ENCODE measurements at regions not wholly inside any gene's neighbourhood (a gene's known extent, or its start where the extent isn't known, plus 50 kb on each side); places are given as distances from the start of the nearest gene placed in this dataset.
A peak's percentile ranks its signal among the peaks of the same experiment; 100 is the strongest.

GRCh38 chr6:22690446-22690845 lies 121.1 kb downstream of the HDGFL1 start:
- Histone ChIP-seq H3K27me3 (ENCODE audit: insufficient read depth, low read length) (no peaks in the 10 kb centered on the region), H4K5ac (ENCODE audit: insufficient read length, low read depth, low read length) (no peak overlapping the region), H3K4me1 (ENCODE audit: insufficient read depth, low read length) (no peaks in the 10 kb centered on the region), H4K8ac (replicated peaks; ENCODE audit: insufficient read length, low read depth, low read length) (no peak overlapping the region), H3K4ac (ENCODE audit: low read depth, low read length) (no peak overlapping the region), H2BK15ac (ENCODE audit: low read depth, low read length) (no peak overlapping the region), H2AFZ (ENCODE audit: low read length) (no peak overlapping the region), H3K4me2 (ENCODE audit: insufficient read depth, insufficient read length, low read length) (no peak overlapping the region), H3K56ac (ENCODE audit: insufficient read length, low read depth, low read length) (no peak overlapping the region), H3K23me2 (ENCODE audit: insufficient read length, low read depth, low read length, poor library complexity, severe bottlenecking) (no peaks in the 10 kb centered on the region), H3K23ac (ENCODE audit: insufficient read length, low read depth, low read length) (no peak overlapping the region), H3K27ac (ENCODE audit: insufficient read length, low read depth, low read length) (no peak overlapping the region), H3K18ac (ENCODE audit: insufficient read length, low read depth, low read length) (no peak overlapping the region), H4K20me1 (ENCODE audit: control insufficient read depth, insufficient read depth, insufficient read length) (no peaks in the 10 kb centered on the region), H4K91ac (ENCODE audit: insufficient read length, low read depth, low read length) (no peak overlapping the region), H3T11ph (ENCODE audit: low read length) (no peak overlapping the region), H2BK20ac (ENCODE audit: low read depth, low read length, poor library complexity, severe bottlenecking) (no peak overlapping the region), H2BK5ac (ENCODE audit: insufficient read length, low read length) (no peak overlapping the region), H2BK120ac (ENCODE audit: low read depth, low read length, poor library complexity, severe bottlenecking) (no peak overlapping the region), H3K79me2 (ENCODE audit: insufficient read depth, low read length) (no peaks in the 10 kb centered on the region), H3K79me1 (ENCODE audit: insufficient read depth, low read depth, low read length, poor library complexity, severe bottlenecking) (no peaks in the 10 kb centered on the region), H3K9ac (ENCODE audit: extremely low read depth, insufficient read length, low read length) (no peak overlapping the region), H3K9me3 (ENCODE audit: control insufficient read depth, low read depth, low read length) (no peaks in the 10 kb centered on the region), H3K14ac (ENCODE audit: insufficient read depth, low read length) (no peak overlapping the region), H2AK5ac (ENCODE audit: insufficient read length, low read length) (no peak overlapping the region), H2BK12ac (ENCODE audit: insufficient read length, low read depth, low read length) (no peak overlapping the region)
- Mint-ChIP-seq H3K4me3 (no peak overlapping the region), H3K36me3 (ENCODE audit: insufficient read depth in 1 of 3, low read depth in 3 of 3) (no peaks in the 10 kb centered on the region; a peak in 1 of 7 replicates), H3K27me3 (ENCODE audit: low read depth) (no peaks in the 10 kb centered on the region), H3K4me1 (no peaks in the 10 kb centered on the region), H3K9me3 (peaks cover 4 to 5% of the 10 kb centered on the region in 2 experiments; a peak in 2 of 5 replicates), H3K27ac (peak overlapping the region in 1 of 3 experiments; percentile 84; a peak in 2 of 7 replicates)
- TF ChIP-seq CTCF (conservative IDR thresholded peaks at IDR 0.05), result no peak
- no peak for DNase-seq
- no CpG with 5 or more reads among the region's 2 CpGs for WGBS (ENCODE audit: extremely low coverage, insufficient read length, low lambda C conversion rate)
